Duodenal mucosa (tissue), 2 donors: ENCODE measurements at regions not wholly inside any gene's neighbourhood (a gene's known extent, or its start where the extent isn't known, plus 50 kb on each side); places are given as distances from the start of the nearest gene placed in this dataset.

Experiments
- H3K27ac ChIP-seq: one replicate; pipeline ENCODE4 v1.7.0; 2013; ENCODE audit warnings: low read depth, low read length
- H3K27me3 ChIP-seq, 2 donors: one replicate each; pipeline ENCODE4 v1.7.0; 2013; ENCODE audit warnings: low read length in 2 of 2, control low read depth in 1 of 2; ENCODE audit not compliant: insufficient read depth in 2 of 2, control insufficient read depth in 1 of 2
- H3K36me3 ChIP-seq, 2 donors: one replicate each; pipeline ENCODE4 v1.7.0; 2013; ENCODE audit warnings: low read length in 2 of 2, control low read depth in 1 of 2; ENCODE audit not compliant: insufficient read depth in 2 of 2, control insufficient read depth in 1 of 2
- H3K4me1 ChIP-seq, 2 donors: one replicate each; pipeline ENCODE4 v1.7.0; 2013; ENCODE audit warnings: low read length in 2 of 2, control low read depth in 1 of 2; ENCODE audit not compliant: insufficient read depth in 2 of 2, control insufficient read depth in 1 of 2
- H3K4me3 ChIP-seq, 2 donors: one replicate each; pipeline ENCODE4 v1.7.0; 2013; ENCODE audit warnings: low read length in 2 of 2, low read depth in 1 of 2
- H3K9ac ChIP-seq, 2 donors: one replicate each; pipeline ENCODE4 v1.7.0; 2013; ENCODE audit warnings: low read length in 2 of 2, low read depth in 1 of 2
- H3K9me3 ChIP-seq, 2 donors: one replicate each; pipeline ENCODE4 v1.7.0; 2013; ENCODE audit warnings: low read length in 2 of 2, control low read depth in 1 of 2; ENCODE audit not compliant: control insufficient read depth in 1 of 2

- Histone ChIP-seq H3K4me1 (no peaks in the 10 kb centered on the region), H3K27me3 (peaks cover 2 to 10% of the 10 kb centered on the region in 2 donors), H3K36me3 (no peaks in the 10 kb centered on the region), H3K9ac (no peak overlapping the region), H3K27ac (no peak overlapping the region), H3K9me3 (no peaks in the 10 kb centered on the region), H3K4me3 (no peak overlapping the region)
Measured at GRCh38 chr9:93814077-93814956, 140.8 kb downstream of the BARX1 start.

- Histone ChIP-seq H3K4me3 (no peak overlapping the region), H3K4me1 (no peaks in the 10 kb centered on the region), H3K9me3 (no peaks in the 10 kb centered on the region), H3K27ac (no peak overlapping the region), H3K9ac (no peak overlapping the region), H3K27me3 (peaks cover 2 to 5% of the 10 kb centered on the region in 2 donors), H3K36me3 (no peaks in the 10 kb centered on the region)
Measured at GRCh38 chr9:93813221-93814076, 141.7 kb downstream of the BARX1 start.

GRCh38 chr9:93812410-93812668 is 142.8 kb downstream of the BARX1 start:
- H3K9me3 ChIP-seq, result no peaks in the 10 kb centered on the region
- peaks cover 2 to 5% of the 10 kb centered on the region in 2 donors for H3K27me3 ChIP-seq
- H3K4me3 ChIP-seq, result no peak overlapping the region
- H3K36me3 ChIP-seq, result no peaks in the 10 kb centered on the region
- no peak overlapping the region for H3K9ac ChIP-seq
- H3K27ac ChIP-seq, result no peak overlapping the region
- no peaks in the 10 kb centered on the region for H3K4me1 ChIP-seq

DNA sequence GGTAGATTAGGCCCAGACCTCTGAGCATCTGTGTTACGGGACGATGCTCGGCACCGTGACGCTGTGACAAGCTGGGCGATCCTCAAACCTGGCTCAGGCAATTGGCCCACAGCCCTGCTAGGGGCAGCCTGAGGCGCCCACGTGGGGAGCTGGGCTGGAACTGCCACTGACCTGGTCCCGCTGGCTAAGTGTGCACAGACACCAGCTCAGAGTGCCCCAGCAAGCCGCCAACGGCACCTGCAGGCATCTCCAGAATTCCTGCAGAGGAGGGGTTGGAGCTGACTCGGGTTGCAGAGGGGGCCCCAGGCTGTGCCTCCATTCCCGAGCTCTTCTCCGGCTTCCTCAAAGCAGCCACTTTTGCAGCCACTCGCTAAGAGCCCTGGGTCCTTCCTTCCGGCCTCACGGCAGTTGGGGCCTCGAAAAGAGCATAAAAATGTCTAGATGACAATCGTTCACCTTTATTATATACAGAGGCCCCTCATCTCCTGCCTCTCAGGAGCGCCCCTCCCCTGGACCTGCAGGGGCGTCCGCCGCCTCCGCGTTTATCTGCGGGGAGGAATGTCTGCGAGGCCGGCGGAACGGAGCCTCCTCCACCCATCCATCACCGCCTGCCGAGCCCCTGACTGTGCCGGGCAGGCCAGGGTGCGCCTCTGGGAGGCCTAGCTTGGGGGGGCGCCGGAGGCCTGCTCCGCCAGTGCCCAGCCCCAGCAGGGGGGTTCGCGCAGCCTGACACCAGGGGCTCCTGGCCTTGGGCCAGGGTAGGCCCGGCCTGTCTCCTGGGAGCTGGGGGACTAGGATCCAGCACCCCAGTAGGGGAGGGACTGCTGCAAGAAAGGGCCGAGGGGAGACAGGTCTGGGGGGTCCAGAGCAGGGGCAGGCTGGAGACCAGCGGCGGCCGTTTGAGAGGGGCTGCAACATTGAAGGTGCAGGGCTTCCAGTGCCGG is 144.9 kb downstream of the BARX1 start:
- no peak overlapping the region for H3K27ac ChIP-seq
- H3K4me3 ChIP-seq, result no peak overlapping the region
- no peaks in the 10 kb centered on the region for H3K4me1 ChIP-seq
- H3K9me3 ChIP-seq, result no peaks in the 10 kb centered on the region
- H3K9ac ChIP-seq, result no peak overlapping the region
- peaks cover 2 to 5% of the 10 kb centered on the region in 2 donors for H3K27me3 ChIP-seq
- no peaks in the 10 kb centered on the region for H3K36me3 ChIP-seq

- Histone ChIP-seq H3K27ac (no peak overlapping the region), H3K4me1 (no peaks in the 10 kb centered on the region), H3K27me3 (peaks cover 2 to 3% of the 10 kb centered on the region in 2 donors), H3K9me3 (no peaks in the 10 kb centered on the region), H3K4me3 (no peak overlapping the region), H3K9ac (no peak overlapping the region), H3K36me3 (no peaks in the 10 kb centered on the region)
Measured at GRCh38 chr9:93809204-93809940, 145.8 kb downstream of the BARX1 start.

DNA sequence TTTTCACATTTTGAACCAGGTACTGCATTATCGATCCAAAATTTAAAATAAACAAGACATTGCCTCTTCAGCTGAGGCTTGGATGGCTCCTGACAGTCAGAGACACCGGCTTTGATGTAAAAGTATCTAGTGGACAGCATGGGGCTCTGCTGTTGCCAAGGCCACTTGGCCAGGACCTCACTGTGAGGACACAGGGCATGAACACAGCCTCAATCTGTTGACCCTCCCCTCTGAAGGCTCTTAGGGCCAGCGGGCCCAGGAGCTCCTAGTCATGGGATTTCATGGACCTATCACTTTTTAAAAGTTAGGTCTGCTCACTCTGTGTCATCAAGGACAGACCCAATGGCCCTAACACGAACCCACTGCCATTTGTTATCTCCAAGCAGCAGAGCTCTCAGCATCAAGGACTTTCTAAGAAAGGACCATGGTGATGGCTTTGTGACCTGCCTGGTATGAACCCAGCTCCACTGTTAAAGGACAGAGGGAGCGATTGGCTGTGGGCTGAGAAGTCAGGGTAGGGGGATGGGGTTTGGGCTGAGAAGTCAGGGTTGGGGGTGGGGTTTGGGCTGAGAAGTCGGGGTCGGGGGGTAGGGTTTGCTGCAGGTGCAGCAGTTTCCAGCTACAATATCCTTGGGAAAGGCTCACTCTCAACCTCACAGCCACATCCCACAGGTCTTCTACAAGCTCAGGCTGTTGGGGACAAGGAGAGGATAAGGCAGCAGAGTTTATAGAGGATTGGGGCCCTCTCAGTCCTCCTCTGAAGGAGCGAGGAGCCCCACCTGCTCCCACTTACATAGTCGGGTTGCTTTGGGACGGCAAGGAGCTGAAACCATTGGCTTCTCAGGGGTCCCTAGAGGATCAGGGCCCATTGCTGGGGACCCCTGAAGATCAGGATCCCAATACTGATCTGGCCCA is 146.8 kb downstream of the BARX1 start:
- Histone ChIP-seq H3K9me3 (no peaks in the 10 kb centered on the region), H3K4me1 (no peaks in the 10 kb centered on the region), H3K36me3 (no peaks in the 10 kb centered on the region), H3K9ac (no peak overlapping the region), H3K27me3 (peaks cover 0 to 2% of the 10 kb centered on the region in 2 donors), H3K27ac (no peak overlapping the region), H3K4me3 (no peak overlapping the region)

DNA sequence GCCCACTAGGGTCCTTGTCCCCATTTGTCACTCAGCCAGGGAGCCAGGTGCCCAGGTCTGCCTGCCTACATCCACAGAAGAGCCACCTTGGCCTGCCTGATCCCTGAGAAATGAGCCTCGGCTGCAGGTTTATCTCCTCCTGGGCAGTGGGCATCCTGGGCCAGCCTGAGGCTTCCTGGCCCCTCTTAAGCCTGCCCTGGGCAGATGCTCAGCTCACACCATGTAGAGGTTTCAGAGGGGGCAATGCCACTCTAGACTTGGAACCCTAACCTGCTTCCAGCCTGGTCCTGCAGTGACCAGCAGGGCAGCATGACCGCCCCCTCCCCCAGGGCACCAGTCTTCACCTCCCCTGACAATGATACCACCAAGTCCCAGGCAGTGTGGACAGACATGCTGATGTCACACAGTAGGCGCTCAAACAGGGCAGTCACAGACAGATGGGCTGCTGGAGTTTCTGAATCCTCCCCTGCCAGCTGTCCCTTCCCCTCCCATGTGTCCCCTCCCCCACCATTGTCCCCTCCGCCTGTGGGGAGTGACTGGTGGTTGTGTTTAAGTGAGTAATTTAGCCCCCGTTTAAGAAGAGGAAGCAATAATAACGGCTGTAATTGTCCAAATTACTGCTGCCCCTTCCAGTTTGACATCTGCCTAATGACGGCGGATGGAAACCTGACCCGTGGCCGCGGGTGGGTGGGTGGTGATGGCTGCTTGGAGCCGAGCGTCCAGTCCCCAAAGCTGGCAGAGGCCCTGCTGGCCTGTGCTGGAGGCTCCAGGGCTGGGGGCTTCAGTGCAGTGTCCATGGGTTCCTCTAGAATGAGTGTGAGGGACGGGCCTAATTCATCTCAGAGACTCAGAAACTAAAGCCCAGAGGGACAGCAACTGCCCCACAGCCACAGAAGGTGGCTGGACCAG is 147.7 kb downstream of the BARX1 start:
- H3K27me3 ChIP-seq, result no peaks in the 10 kb centered on the region
- H3K4me1 ChIP-seq, result no peaks in the 10 kb centered on the region
- H3K4me3 ChIP-seq, result no peak overlapping the region
- H3K27ac ChIP-seq, result no peak overlapping the region
- H3K36me3 ChIP-seq, result no peaks in the 10 kb centered on the region
- H3K9me3 ChIP-seq, result no peaks in the 10 kb centered on the region
- H3K9ac ChIP-seq, result no peak overlapping the region

- no peaks in the 10 kb centered on the region for H3K27me3 ChIP-seq
- no peak overlapping the region for H3K27ac ChIP-seq
- no peaks in the 10 kb centered on the region for H3K9me3 ChIP-seq
- H3K4me3 ChIP-seq, result no peak overlapping the region
- H3K4me1 ChIP-seq, result no peaks in the 10 kb centered on the region
- no peaks in the 10 kb centered on the region for H3K36me3 ChIP-seq
- no peak overlapping the region for H3K9ac ChIP-seq
Measured at GRCh38 chr9:93801581-93802284, 153.4 kb downstream of the BARX1 start.
